SK-N-SH (cell line): ENCODE measurements at regions not wholly inside any gene's neighbourhood (a gene's known extent, or its start where the extent isn't known, plus 50 kb on each side); places are given as distances from the start of the nearest gene placed in this dataset.

Experiments used
- CTCF ChIP-seq: fragments of 200-600 bp; sonication (generic); IDR thresholded peaks from 2 replicates; pipeline ENCODE4 v1.6.1; 2017; ENCODE audit warnings: antibody characterized with exemption, mild to moderate bottlenecking, moderate library complexity
- RCOR1 ChIP-seq: fragments of 150-350 bp; IDR thresholded peaks from 2 replicates; pipeline ENCODE4 v1.6.1; 2017; ENCODE audit warnings: antibody characterized with exemption, low read length
- REST ChIP-seq: IDR thresholded peaks from 2 replicates; pipeline ENCODE4 v1.6.1; 2012; ENCODE audit warnings: mild to moderate bottlenecking, low read depth, low read length, moderate library complexity
- SIN3A ChIP-seq: IDR thresholded peaks from 2 replicates; pipeline ENCODE4 v1.6.1; 2012; ENCODE audit warnings: low read depth, mild to moderate bottlenecking, low read length, moderate library complexity, borderline replicate concordance

- TF ChIP-seq CTCF (no peak), REST (no peak), SIN3A (no peak), RCOR1 (no peak)
Observed at GRCh38 chr20:12928755-12929401, 79.9 kb upstream of the SPTLC3 start.
